ENCODE measurements at regions not wholly inside any gene's neighbourhood (a gene's known extent, or its start where the extent isn't known, plus 50 kb on each side); places are given as distances from the start of the nearest gene placed in this dataset.

- no peaks in the 10 kb centered on the region for H3K9me3 ChIP-seq (ENCODE audit: severe bottlenecking)
- no peaks in the 10 kb centered on the region for H3K4me1 ChIP-seq (ENCODE audit: insufficient read depth, poor library complexity, severe bottlenecking)
- no peak overlapping the region for H3K27ac ChIP-seq (ENCODE audit: poor library complexity, severe bottlenecking)
- TF ChIP-seq CTCF (IDR thresholded peaks at IDR 0.05; ENCODE audit: poor library complexity, severe bottlenecking): no peak
- no peaks in the 10 kb centered on the region for H3K36me3 ChIP-seq (ENCODE audit: low read depth)
- ATAC-seq (ENCODE audit: low read depth) (no peak), DNase-seq (ENCODE audit: low spot score) (no peak)
- H3K27me3 ChIP-seq (ENCODE audit: insufficient read depth, poor library complexity, severe bottlenecking): no peaks in the 10 kb centered on the region
- H3K4me3 ChIP-seq (ENCODE audit: severe bottlenecking): no peak overlapping the region
Measured at GRCh38 chr3:54033761-54034160, 88.6 kb upstream of the CACNA2D3 start.

- Histone ChIP-seq H3K27ac (ENCODE audit: poor library complexity, severe bottlenecking) (no peak overlapping the region), H3K36me3 (ENCODE audit: low read depth) (no peaks in the 10 kb centered on the region), H3K9me3 (ENCODE audit: severe bottlenecking) (no peaks in the 10 kb centered on the region), H3K4me1 (ENCODE audit: insufficient read depth, poor library complexity, severe bottlenecking) (no peaks in the 10 kb centered on the region), H3K4me3 (ENCODE audit: severe bottlenecking) (no peak overlapping the region), H3K27me3 (ENCODE audit: insufficient read depth, poor library complexity, severe bottlenecking) (no peaks in the 10 kb centered on the region)
- no peak for ATAC-seq (ENCODE audit: low read depth)
- no peak for DNase-seq (ENCODE audit: low spot score)
- no peak for TF ChIP-seq CTCF (IDR thresholded peaks at IDR 0.05; ENCODE audit: poor library complexity, severe bottlenecking)
Measured at GRCh38 chr3:54032598-54032997, 89.8 kb upstream of the CACNA2D3 start.

GRCh38 chr3:54028372-54028771 is 94.0 kb upstream of the CACNA2D3 start:
- no peak for TF ChIP-seq CTCF (IDR thresholded peaks at IDR 0.05; ENCODE audit: poor library complexity, severe bottlenecking)
- no peaks in the 10 kb centered on the region for H3K36me3 ChIP-seq (ENCODE audit: low read depth)
- H3K9me3 ChIP-seq (ENCODE audit: severe bottlenecking): no peaks in the 10 kb centered on the region
- H3K4me3 ChIP-seq (ENCODE audit: severe bottlenecking): no peak overlapping the region
- ATAC-seq (ENCODE audit: low read depth) (no peak), DNase-seq (ENCODE audit: low spot score) (no peak)
- no peak overlapping the region for H3K27ac ChIP-seq (ENCODE audit: poor library complexity, severe bottlenecking)
- no peaks in the 10 kb centered on the region for H3K27me3 ChIP-seq (ENCODE audit: insufficient read depth, poor library complexity, severe bottlenecking)
- no peaks in the 10 kb centered on the region for H3K4me1 ChIP-seq (ENCODE audit: insufficient read depth, poor library complexity, severe bottlenecking)

GRCh38 chr3:54026543-54026942 is 95.8 kb upstream of the CACNA2D3 start:
- TF ChIP-seq CTCF (IDR thresholded peaks at IDR 0.05; ENCODE audit: poor library complexity, severe bottlenecking): no peak
- DNase-seq (ENCODE audit: low spot score) (no peak), ATAC-seq (ENCODE audit: low read depth) (no peak)
- H3K27me3 ChIP-seq (ENCODE audit: insufficient read depth, poor library complexity, severe bottlenecking): no peaks in the 10 kb centered on the region
- H3K36me3 ChIP-seq (ENCODE audit: low read depth): no peaks in the 10 kb centered on the region
- no peaks in the 10 kb centered on the region for H3K4me1 ChIP-seq (ENCODE audit: insufficient read depth, poor library complexity, severe bottlenecking)
- no peak overlapping the region for H3K27ac ChIP-seq (ENCODE audit: poor library complexity, severe bottlenecking)
- H3K9me3 ChIP-seq (ENCODE audit: severe bottlenecking): no peaks in the 10 kb centered on the region
- H3K4me3 ChIP-seq (ENCODE audit: severe bottlenecking): no peak overlapping the region

- no peaks in the 10 kb centered on the region for H3K9me3 ChIP-seq (ENCODE audit: severe bottlenecking)
- H3K27ac ChIP-seq (ENCODE audit: poor library complexity, severe bottlenecking): no peak overlapping the region
- H3K27me3 ChIP-seq (ENCODE audit: insufficient read depth, poor library complexity, severe bottlenecking): no peaks in the 10 kb centered on the region
- ATAC-seq (ENCODE audit: low read depth) (no peak), DNase-seq (ENCODE audit: low spot score) (no peak)
- no peaks in the 10 kb centered on the region for H3K4me1 ChIP-seq (ENCODE audit: insufficient read depth, poor library complexity, severe bottlenecking)
- no peak overlapping the region for H3K4me3 ChIP-seq (ENCODE audit: severe bottlenecking)
- no peaks in the 10 kb centered on the region for H3K36me3 ChIP-seq (ENCODE audit: low read depth)
- no peak for TF ChIP-seq CTCF (IDR thresholded peaks at IDR 0.05; ENCODE audit: poor library complexity, severe bottlenecking)
Measured at GRCh38 chr3:54021071-54021470, 101.3 kb upstream of the CACNA2D3 start.
